ENCODE measurements at regions not wholly inside any gene's neighbourhood (a gene's known extent, or its start where the extent isn't known, plus 50 kb on each side); places are given as distances from the start of the nearest gene placed in this dataset.

DNA sequence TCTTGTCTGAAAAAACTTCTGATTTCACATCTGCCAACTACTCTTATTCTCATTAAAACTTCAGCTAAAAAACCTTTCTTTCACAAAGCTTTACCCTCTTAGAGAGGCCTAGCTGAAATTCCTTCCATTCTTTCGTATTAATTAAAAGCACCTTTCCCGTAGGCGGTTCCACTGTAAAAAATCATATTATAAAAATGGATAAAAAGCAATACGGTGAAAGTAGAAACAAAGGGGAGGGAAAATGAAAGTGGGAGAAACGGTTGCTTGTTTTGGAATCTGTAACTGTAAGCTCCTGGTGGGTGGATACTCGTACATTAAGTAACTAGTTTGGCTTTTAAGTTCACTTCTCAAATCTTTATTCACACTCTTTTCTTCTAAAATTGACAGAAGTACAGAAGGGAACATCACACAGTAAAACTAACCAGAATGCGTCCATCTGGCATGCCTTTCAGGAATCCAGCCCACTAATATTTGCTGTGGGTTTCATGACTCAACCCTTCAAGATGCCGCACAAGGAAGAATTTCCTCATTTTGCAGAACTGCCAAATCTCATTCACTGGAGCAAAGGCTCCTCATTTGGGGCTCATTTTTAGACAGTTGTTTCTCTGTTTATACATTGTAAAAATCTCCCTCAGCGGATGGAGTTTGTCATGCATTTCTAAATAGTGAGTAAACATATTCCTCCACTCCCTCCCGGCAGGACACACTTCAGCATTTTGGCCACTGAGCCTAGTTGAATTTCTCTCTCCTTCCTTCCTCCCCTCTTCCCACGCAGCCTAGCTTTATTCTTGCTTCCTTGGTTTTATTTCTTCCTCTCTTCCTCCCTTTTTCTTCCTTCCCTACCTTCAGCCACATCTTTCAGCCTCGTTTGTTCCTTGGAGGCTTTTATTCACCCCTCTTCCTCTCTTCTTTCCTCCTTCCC is 419.5 kb upstream of the NAALADL2 start:
- H3K4me3 ChIP-seq (ENCODE audit: control insufficient read depth, low read depth, low read length) = peak overlapping the region; percentile 52
- DNase-seq (ENCODE audit: low read depth) = peak; percentile 99
- TF ChIP-seq, protein P1, sequence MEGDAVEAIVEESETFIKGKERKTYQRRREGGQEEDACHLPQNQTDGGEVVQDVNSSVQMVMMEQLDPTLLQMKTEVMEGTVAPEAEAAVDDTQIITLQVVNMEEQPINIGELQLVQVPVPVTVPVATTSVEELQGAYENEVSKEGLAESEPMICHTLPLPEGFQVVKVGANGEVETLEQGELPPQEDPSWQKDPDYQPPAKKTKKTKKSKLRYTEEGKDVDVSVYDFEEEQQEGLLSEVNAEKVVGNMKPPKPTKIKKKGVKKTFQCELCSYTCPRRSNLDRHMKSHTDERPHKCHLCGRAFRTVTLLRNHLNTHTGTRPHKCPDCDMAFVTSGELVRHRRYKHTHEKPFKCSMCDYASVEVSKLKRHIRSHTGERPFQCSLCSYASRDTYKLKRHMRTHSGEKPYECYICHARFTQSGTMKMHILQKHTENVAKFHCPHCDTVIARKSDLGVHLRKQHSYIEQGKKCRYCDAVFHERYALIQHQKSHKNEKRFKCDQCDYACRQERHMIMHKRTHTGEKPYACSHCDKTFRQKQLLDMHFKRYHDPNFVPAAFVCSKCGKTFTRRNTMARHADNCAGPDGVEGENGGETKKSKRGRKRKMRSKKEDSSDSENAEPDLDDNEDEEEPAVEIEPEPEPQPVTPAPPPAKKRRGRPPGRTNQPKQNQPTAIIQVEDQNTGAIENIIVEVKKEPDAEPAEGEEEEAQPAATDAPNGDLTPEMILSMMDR (conservative IDR thresholded peaks at IDR 0.05; ENCODE audit: control insufficient read depth, insufficient read depth, low read depth, low read length) = no peak

DNA sequence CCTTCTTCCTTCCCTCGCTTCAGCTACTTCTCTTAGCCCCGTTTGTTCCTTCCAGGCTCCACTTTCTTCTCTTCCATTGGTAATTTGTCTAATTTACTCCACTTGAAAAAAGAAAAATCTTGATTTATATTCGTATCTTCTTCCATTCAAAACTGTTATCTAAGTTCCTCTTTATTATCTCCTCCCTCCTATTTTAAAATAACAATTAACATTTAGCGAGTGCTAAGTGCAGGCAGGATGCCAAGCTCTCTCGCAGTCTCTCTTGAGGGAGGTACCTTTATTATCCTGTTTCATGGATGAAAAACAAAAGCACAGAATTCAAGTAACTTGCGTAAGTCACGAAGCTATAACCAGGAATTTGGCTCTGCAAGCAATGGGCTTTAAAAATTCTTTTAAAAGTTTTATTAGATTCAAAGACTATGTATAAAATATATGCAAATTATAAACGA is 418.9 kb upstream of the NAALADL2 start:
- TF ChIP-seq, protein P1 (conservative IDR thresholded peaks at IDR 0.05; ENCODE audit: control insufficient read depth, insufficient read depth, low read depth, low read length) = no peak
- peak overlapping the region; percentile 52 for H3K4me3 ChIP-seq (ENCODE audit: control insufficient read depth, low read depth, low read length)
- DNase-seq (ENCODE audit: low read depth) = peak; percentile 73

DNA sequence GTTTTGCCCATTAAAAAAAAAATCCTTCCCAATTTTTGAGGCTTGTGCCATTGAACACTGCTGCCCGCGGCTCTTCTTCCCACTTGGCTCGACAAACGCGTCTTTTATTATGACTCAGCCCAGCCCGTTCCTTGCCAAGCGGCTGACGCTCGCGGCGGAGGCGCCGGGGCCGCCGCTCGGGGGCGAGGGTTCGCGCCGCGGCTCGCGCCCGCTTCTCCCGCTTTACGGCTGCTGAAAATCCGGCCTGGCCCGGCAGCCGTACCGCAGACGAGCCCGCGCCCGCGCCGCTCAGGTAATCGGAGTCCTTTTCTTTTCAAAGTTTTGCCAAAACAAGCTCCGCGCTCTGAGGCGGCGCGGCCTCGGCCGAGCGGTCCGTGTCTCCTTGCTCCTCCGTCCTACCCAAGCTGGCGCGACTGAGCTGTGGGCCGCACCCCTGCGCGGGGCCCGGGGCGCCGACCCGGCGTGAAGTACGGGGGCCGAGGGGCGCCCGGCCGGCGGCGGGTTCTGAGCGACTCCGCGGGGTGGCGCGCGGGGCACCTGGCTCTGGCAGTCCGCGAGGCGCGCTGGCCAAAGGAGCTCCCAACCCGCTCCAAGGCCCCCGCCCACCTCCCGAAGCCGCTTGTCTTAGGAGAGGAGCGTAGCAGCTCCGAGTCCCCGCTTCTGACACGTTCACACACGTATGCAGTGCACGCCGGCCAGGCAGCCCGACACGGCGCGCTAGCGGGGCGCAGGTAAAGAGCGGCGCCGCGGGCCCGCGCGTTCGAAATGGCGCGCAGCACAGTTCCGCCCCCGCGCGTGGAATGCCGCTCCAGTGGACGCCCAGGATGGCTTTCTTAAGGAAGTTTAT is 418.2 kb upstream of the NAALADL2 start:
- TF ChIP-seq, protein P1 (conservative IDR thresholded peaks at IDR 0.05; ENCODE audit: control insufficient read depth, insufficient read depth, low read depth, low read length) = no peak
- peak; percentile 91 for DNase-seq (ENCODE audit: low read depth)
- H3K4me3 ChIP-seq (ENCODE audit: control insufficient read depth, low read depth, low read length) = peak overlapping the region; percentile 56

DNA sequence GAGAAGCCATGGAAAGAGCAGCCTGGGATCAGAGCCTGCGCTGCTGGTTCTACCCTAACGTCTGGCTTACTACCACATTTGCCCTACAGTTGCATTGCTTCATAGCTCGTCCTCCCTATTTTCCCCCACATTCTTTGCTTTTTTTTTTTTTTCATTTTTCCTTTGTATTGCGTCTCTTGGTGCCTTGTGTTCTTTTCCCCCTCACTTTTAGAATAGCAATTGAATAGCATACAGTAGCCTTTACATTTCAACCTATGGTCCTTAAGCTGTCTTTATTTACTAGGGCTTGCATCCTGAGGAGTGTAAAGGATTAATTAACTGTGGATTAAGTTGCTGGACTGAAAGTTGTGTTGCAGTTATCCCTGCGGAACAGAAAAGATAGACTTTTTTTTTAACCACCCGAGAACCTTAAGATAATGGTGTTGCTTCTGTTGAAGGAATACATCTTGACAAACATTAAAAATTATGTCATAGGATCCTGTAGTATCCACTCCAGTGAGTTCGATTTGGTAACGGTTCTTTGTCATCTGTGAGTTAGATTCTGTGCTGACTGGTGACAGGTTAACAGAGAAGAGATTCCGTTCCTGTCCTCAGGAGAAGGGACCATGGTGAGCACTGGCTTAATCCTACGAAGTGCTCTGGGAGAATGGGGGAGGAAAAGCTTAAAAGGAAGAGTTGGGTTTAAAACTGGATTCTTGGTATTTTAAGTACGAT is 417.4 kb upstream of the NAALADL2 start:
- TF ChIP-seq, protein P1 (conservative IDR thresholded peaks at IDR 0.05; ENCODE audit: control insufficient read depth, insufficient read depth, low read depth, low read length) = no peak
- peak overlapping the region; percentile 56 for H3K4me3 ChIP-seq (ENCODE audit: control insufficient read depth, low read depth, low read length)
- peak; percentile 74 for DNase-seq (ENCODE audit: low read depth)

DNA sequence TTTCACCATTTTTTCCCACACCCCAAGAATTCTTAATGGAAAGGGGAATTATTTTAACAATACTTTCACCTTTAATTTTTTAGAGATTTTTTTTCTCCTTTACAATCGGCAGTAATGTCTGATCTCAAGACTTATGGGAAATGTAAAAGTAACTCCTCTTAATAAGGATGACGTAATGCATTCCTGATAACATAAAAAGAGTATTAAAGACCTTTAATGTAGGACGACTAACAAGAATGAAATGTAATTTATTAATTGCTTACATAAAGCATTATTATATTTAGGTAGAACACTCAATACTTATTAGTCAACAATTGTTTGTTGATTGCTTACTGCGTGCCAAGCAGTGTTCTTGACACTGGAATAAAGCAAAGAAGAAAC is 416.8 kb upstream of the NAALADL2 start:
- DNase-seq (ENCODE audit: low read depth) = peak; percentile 22
- TF ChIP-seq, protein P1 (conservative IDR thresholded peaks at IDR 0.05; ENCODE audit: control insufficient read depth, insufficient read depth, low read depth, low read length) = no peak
- H3K4me3 ChIP-seq (ENCODE audit: control insufficient read depth, low read depth, low read length) = peak overlapping the region; percentile 56

DNA sequence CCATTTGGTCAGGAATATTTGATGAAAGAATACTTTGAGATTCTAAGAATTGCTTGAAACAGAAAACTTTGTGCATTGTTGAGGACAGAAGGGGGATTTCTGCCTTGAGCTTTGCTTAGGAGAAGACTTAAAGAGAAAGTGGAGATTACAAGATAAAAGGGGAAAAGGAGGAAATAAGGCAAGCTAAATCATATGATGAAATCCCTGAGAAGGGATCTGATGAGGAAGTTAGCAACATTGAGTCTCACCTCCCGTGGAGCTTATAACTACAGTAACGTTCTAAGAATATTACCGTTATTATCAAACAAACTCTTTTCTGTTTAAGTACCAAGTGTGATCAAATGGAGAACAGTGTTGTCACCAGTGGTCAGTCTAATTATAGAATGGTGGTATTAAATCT is 414.7 kb upstream of the NAALADL2 start:
- TF ChIP-seq, protein P1 (conservative IDR thresholded peaks at IDR 0.05; ENCODE audit: control insufficient read depth, insufficient read depth, low read depth, low read length) = no peak
- DNase-seq (ENCODE audit: low read depth) = no peak
- H3K4me3 ChIP-seq (ENCODE audit: control insufficient read depth, low read depth, low read length) = no peak overlapping the region
